WERI-Rb-1 (cell line): ENCODE measurements at regions not wholly inside any gene's neighbourhood (a gene's known extent, or its start where the extent isn't known, plus 50 kb on each side); places are given as distances from the start of the nearest gene placed in this dataset.

Experiments used
- DNase-seq: peaks from one replicate; pipeline ENCODE4 v3.0.0-alpha.2; 2020
- H3K27ac ChIP-seq: fragments of 250-450 bp; sonication (Bioruptor Pico); 2 replicates; pipeline ENCODE4 v1.5.1; 2020; ENCODE audit warnings: mild to moderate bottlenecking, moderate library complexity
- H3K27me3 ChIP-seq: fragments of 250-450 bp; sonication (Bioruptor Pico); 2 replicates; pipeline ENCODE4 v1.5.1; 2021; ENCODE audit warnings: mild to moderate bottlenecking, low read depth, moderate library complexity; ENCODE audit not compliant: insufficient read depth, severe bottlenecking
- H3K36me3 ChIP-seq: fragments of 250-450 bp; sonication (Bioruptor Pico); 2 replicates; pipeline ENCODE4 v1.5.1; 2020; ENCODE audit warnings: mild to moderate bottlenecking, moderate library complexity
- H3K4me3 ChIP-seq: 2 replicates; pipeline ENCODE4 v1.5.1; 2011; ENCODE audit warnings: low read depth, mild to moderate bottlenecking, control low read depth, low read length
- H3K9me3 ChIP-seq: fragments of 250-450 bp; sonication (Bioruptor Pico); 2 replicates; pipeline ENCODE4 v1.5.1; 2021; ENCODE audit warnings: mild to moderate bottlenecking, moderate library complexity; ENCODE audit not compliant: severe bottlenecking
- CTCF ChIP-seq: IDR thresholded peaks from 2 replicates; pipeline ENCODE4 v1.5.1; 2011; ENCODE audit warnings: low read depth, mild to moderate bottlenecking, control low read depth, inconsistent platforms, low read length

- no peak overlapping the region for H3K4me3 ChIP-seq
- peaks cover 4% of the 10 kb centered on the region for H3K9me3 ChIP-seq
- no peak for TF ChIP-seq CTCF
- no peaks in the 10 kb centered on the region for H3K36me3 ChIP-seq
- DNase-seq, result no peak
- no peak overlapping the region for H3K27ac ChIP-seq
- H3K27me3 ChIP-seq, result no peaks in the 10 kb centered on the region
Measured at GRCh38 chr7:109044691-109045090, 475.0 kb downstream of the DNAJB9 start.

- Histone ChIP-seq H3K36me3 (no peaks in the 10 kb centered on the region), H3K4me3 (no peak overlapping the region), H3K27ac (no peak overlapping the region), H3K27me3 (no peaks in the 10 kb centered on the region), H3K9me3 (no peaks in the 10 kb centered on the region)
- no peak for TF ChIP-seq CTCF
- no peak for DNase-seq
Measured at GRCh38 chr7:109049366-109049765, 479.7 kb downstream of the DNAJB9 start.

- Histone ChIP-seq H3K9me3 (no peaks in the 10 kb centered on the region), H3K36me3 (no peaks in the 10 kb centered on the region), H3K4me3 (no peak overlapping the region), H3K27ac (no peak overlapping the region), H3K27me3 (no peaks in the 10 kb centered on the region)
- DNase-seq, result no peak
- no peak for TF ChIP-seq CTCF
Measured at GRCh38 chr7:109059089-109059488, 489.4 kb downstream of the DNAJB9 start.

- Histone ChIP-seq H3K36me3 (no peaks in the 10 kb centered on the region), H3K9me3 (no peaks in the 10 kb centered on the region), H3K27me3 (no peaks in the 10 kb centered on the region), H3K4me3 (no peak overlapping the region), H3K27ac (no peak overlapping the region)
- TF ChIP-seq CTCF, result no peak
- no peak for DNase-seq
Measured at GRCh38 chr7:109062798-109063197, 493.1 kb downstream of the DNAJB9 start.

- Histone ChIP-seq H3K36me3 (no peaks in the 10 kb centered on the region), H3K9me3 (no peaks in the 10 kb centered on the region), H3K27me3 (no peaks in the 10 kb centered on the region), H3K4me3 (no peak overlapping the region), H3K27ac (no peak overlapping the region)
- DNase-seq, result no peak
- TF ChIP-seq CTCF, result no peak
Measured at GRCh38 chr7:109073543-109073942, 503.9 kb downstream of the DNAJB9 start.

GRCh38 chr7:109076396-109076972 lies 506.8 kb downstream of the DNAJB9 start:
- no peaks in the 10 kb centered on the region for H3K27me3 ChIP-seq
- no peaks in the 10 kb centered on the region for H3K9me3 ChIP-seq
- TF ChIP-seq CTCF, result no peak
- DNase-seq, result no peak
- no peaks in the 10 kb centered on the region for H3K36me3 ChIP-seq
- no peak overlapping the region for H3K4me3 ChIP-seq
- H3K27ac ChIP-seq, result no peak overlapping the region
